Epithelial cell of proximal tubule (primary cell): ENCODE measurements at regions not wholly inside any gene's neighbourhood (a gene's known extent, or its start where the extent isn't known, plus 50 kb on each side); places are given as distances from the start of the nearest gene placed in this dataset.

Source experiments
- DNase-seq: peaks from one replicate; pipeline ENCODE4 v3.0.0-alpha.2; 2011; ENCODE audit warnings: low read depth
- H3K4me3 ChIP-seq: 2 replicates; pipeline ENCODE4 v1.5.1; 2011; ENCODE audit warnings: low read depth, mild to moderate bottlenecking, low read length
- TF ChIP-seq, protein P1 (sequence below): conservative IDR thresholded peaks from 2 replicates; pipeline ENCODE4 v1.5.1; 2012; ENCODE audit warnings: low read depth, mild to moderate bottlenecking, low read length

DNA sequence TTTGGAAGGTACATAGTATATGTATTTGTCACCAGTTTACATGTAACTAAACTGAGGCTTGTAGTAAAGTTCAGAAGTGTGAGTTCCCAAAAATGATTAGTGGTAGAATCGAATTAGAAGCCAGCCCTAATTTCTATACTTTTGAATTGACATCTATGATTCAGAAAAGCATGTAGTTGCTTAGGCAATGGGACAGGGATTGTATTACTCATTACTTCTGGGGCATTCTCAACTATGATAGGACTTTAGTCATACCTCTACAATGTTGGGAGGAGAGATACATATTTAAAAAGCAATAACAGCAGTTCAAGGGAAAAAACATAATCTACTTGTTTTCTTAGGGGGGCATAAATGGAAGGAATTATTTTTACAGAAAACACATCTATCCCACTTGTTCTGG, 277.9 kb upstream of the E2F7 start:
- H3K4me3 ChIP-seq, result no peak overlapping the region
- TF ChIP-seq, protein P1, sequence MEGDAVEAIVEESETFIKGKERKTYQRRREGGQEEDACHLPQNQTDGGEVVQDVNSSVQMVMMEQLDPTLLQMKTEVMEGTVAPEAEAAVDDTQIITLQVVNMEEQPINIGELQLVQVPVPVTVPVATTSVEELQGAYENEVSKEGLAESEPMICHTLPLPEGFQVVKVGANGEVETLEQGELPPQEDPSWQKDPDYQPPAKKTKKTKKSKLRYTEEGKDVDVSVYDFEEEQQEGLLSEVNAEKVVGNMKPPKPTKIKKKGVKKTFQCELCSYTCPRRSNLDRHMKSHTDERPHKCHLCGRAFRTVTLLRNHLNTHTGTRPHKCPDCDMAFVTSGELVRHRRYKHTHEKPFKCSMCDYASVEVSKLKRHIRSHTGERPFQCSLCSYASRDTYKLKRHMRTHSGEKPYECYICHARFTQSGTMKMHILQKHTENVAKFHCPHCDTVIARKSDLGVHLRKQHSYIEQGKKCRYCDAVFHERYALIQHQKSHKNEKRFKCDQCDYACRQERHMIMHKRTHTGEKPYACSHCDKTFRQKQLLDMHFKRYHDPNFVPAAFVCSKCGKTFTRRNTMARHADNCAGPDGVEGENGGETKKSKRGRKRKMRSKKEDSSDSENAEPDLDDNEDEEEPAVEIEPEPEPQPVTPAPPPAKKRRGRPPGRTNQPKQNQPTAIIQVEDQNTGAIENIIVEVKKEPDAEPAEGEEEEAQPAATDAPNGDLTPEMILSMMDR, result no peak
- DNase-seq, result no peak

DNA sequence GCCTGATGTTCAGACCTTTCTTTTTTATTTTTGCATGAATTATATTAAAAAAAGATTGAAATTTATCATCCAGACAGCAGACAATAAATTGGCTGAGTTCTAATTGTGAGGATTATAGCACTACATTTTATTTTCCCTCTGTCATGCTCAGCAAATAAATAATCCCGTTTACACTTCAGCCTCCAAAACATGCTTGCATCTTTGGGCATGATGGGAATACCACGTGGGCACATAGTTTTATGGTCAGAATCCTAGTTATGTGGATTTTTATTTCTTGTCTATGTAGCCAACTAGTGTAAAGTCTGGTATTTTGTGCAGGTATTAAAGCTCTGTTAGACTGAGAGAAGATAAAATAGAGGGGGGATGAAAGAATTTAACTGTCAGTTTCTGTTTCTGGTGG, 276.9 kb upstream of the E2F7 start:
- no peak overlapping the region for H3K4me3 ChIP-seq
- no peak for DNase-seq
- TF ChIP-seq, protein P1, result no peak

DNA sequence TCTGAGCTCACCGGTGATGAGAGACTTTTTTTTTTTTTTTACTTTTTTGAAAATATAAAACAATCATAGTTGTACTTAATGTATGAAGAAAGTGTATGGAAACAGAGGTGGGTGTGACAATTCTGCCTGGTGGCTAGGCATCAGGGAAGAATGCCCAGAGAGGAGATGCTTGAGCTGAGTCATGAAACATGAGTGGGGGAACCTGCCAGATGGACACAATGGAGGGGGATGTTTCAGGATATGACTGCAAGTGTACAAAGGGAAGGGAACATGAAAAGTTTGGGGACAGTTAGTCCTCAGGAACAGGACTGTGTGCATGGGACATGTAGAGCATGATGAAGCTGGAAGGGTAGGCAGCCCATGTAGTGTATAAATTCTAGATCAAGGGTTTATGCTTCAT, 274.2 kb upstream of the E2F7 start:
- TF ChIP-seq, protein P1, result no peak
- no peak for DNase-seq
- no peak overlapping the region for H3K4me3 ChIP-seq

DNA sequence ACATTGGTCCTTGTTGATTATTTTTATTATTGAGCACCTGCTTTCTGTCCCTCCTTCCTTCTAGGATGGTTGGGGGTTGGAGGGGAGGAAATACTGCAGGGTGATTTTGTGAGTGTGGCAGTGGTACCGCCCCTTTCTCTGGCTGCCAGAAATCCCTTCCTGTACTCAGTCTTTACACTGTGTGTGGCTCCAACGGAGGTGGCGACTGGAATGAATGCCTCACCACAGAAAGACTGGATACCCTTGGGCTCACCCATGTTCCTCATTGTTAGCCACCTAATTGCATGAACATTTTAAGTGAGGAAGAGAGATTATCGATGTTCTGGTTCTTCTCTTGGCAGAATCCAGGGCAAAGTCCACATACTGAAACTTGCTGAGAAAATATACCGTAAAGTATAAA, 272.0 kb upstream of the E2F7 start:
- TF ChIP-seq, protein P1, result no peak
- no peak overlapping the region for H3K4me3 ChIP-seq
- DNase-seq, result no peak

DNA sequence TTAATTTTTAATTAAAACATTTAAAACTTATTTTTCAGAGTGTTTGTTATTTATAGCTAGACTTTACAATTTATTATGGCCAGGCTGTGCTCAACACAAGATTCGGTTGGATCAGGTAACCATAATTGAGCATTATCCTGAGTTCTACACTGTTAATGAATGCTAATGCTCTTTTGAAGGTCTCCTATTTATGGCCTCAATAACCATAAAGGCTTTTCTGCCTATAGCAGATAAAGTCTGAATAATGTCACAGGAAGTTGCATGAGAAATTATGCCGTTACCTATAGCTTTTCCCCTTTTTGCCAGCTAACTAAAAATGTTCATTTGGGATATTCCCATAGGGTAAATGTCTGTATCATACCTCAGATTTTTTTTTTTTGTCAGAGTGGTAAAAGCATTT, 269.4 kb upstream of the E2F7 start:
- TF ChIP-seq, protein P1, result no peak
- no peak overlapping the region for H3K4me3 ChIP-seq

DNA sequence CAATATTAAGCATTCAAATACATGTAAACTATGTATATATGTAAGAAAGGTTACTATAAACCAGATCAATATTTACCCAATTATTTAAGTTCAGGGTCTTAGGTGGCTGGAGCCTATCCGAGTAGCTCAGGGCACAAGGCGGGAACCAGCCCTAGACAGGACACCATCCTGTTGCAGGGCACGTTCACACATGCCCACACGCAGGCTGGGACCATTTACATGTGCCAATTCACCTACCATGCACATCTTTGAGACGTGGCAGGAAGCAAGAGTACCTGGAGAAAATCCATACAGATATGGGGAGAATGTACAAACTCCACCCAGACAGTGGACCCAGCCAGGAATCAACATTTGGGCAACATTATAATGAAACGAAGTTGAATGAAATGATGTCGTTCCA, 263.0 kb upstream of the E2F7 start:
- no peak for DNase-seq
- TF ChIP-seq, protein P1, result no peak
- no peak overlapping the region for H3K4me3 ChIP-seq

More for the DNA sequence above, 269.4 kb upstream of the E2F7 start:
- no peak for DNase-seq

DNA sequence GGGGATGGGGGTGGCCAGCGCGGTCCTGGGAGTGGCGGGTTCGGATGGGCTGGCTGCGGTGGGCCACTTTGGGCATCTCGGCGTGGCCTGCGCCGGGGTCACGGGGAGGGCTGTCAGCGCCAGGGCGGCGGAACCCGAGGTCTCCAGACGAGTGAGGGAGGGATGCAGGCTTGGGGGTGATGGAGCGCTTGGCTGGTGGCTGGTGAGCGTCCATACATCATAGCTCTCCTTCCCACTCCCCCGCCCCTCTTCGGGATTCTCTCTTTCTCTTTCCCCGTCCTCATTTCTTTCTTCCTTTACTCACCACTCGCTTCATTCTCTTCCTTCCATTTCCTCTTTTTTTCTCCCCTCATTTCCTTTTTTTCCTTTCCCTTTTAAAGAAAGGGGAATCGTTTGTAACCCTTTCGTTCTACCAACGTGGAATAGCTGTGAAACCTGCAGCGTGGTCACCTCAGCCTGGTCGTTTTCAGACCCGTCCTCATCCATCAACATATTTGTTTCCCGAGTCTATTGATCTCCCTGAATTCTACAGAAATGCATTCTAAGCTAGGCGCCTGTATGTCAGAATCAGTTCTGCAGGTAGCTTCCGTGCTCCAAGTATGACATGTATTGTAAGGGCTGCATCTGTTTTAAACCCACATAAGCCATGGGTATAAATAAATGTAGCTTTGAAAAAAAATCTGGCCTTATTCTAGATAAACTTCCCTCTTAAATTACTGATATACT, 260.3 kb upstream of the E2F7 start:
- peak overlapping the region; percentile 52 for H3K4me3 ChIP-seq
- no peak for DNase-seq
- TF ChIP-seq, protein P1, result no peak
